ENCODE measurements at regions not wholly inside any gene's neighbourhood (a gene's known extent, or its start where the extent isn't known, plus 50 kb on each side); places are given as distances from the start of the nearest gene placed in this dataset.

- TF ChIP-seq REST (IDR thresholded peaks at IDR 0.05; ENCODE audit: low read depth, low read length) (no peak), HDAC6 (IDR thresholded peaks at IDR 0.05; ENCODE audit: unreplicated experiment) (no peak)
Observed at GRCh38 chrX:69102612-69103194, 62.5 kb downstream of the PJA1 start.

All from GM12878 (cell line).